ENCODE measurements at regions not wholly inside any gene's neighbourhood (a gene's known extent, or its start where the extent isn't known, plus 50 kb on each side); places are given as distances from the start of the nearest gene placed in this dataset.

GRCh38 chr3:148234536-148234935 is 463.2 kb upstream of the AGTR1 start:
- Histone ChIP-seq H3F3A (ENCODE audit: insufficient read depth, low read length, poor library complexity, severe bottlenecking) (no peaks in the 10 kb centered on the region), H2AFZ (ENCODE audit: low read depth, low read length) (no peak overlapping the region), H3K9ac (ENCODE audit: low read length) (no peak overlapping the region), H3K27me3 (ENCODE audit: insufficient read depth, low read depth, low read length) (no peaks in the 10 kb centered on the region), H3K27ac (ENCODE audit: low read length) (no peak overlapping the region), H3K36me3 (ENCODE audit: insufficient read depth, low read length) (no peaks in the 10 kb centered on the region), H3K9me3 (ENCODE audit: low read length) (no peaks in the 10 kb centered on the region), H3K79me2 (replicated peaks; ENCODE audit: insufficient read depth, low read length) (no peaks in the 10 kb centered on the region), H4K20me1 (ENCODE audit: insufficient read depth) (no peaks in the 10 kb centered on the region), H3K4me3 (ENCODE audit: low read length) (no peak overlapping the region), H3K4me2 (ENCODE audit: low read length) (no peak overlapping the region), H3K9me2 (ENCODE audit: insufficient read depth, low read length) (no peaks in the 10 kb centered on the region)
- no peak for TF ChIP-seq EP300 (conservative IDR thresholded peaks at IDR 0.05; ENCODE audit: poor library complexity, severe bottlenecking)
- TF ChIP-seq CTCF (IDR thresholded peaks at IDR 0.05; ENCODE audit: poor library complexity, severe bottlenecking): no peak
- no peak for TF ChIP-seq POLR2AphosphoS5 (IDR thresholded peaks at IDR 0.05)
- no peak for TF ChIP-seq EZH2 (IDR thresholded peaks at IDR 0.05; ENCODE audit: borderline replicate concordance, insufficient read depth, low read length, poor library complexity, severe bottlenecking)
- TF ChIP-seq SMC3 (conservative IDR thresholded peaks at IDR 0.05; ENCODE audit: poor library complexity): no peak
- no peak for TF ChIP-seq RAD21 (conservative IDR thresholded peaks at IDR 0.05)
- no peak for TF ChIP-seq MXI1 (conservative IDR thresholded peaks at IDR 0.05; ENCODE audit: poor library complexity, severe bottlenecking)
- no peak for TF ChIP-seq TAF1 (IDR thresholded peaks at IDR 0.05; ENCODE audit: low read depth)
- TF ChIP-seq REST (IDR thresholded peaks at IDR 0.05; ENCODE audit: borderline replicate concordance): no peak

GRCh38 chr3:148235566-148235965 is 462.1 kb upstream of the AGTR1 start:
- no peak overlapping the region for H3K4me2 ChIP-seq (ENCODE audit: low read length)
- H3K27me3 ChIP-seq (ENCODE audit: insufficient read depth, low read depth, low read length): no peaks in the 10 kb centered on the region
- H3K4me3 ChIP-seq (ENCODE audit: low read length): no peak overlapping the region
- H3K9ac ChIP-seq (ENCODE audit: low read length): no peak overlapping the region
- H3K9me3 ChIP-seq (ENCODE audit: low read length): no peaks in the 10 kb centered on the region
- H3K9me2 ChIP-seq (ENCODE audit: insufficient read depth, low read length): no peaks in the 10 kb centered on the region
- H3K27ac ChIP-seq (ENCODE audit: low read length): no peak overlapping the region
- TF ChIP-seq CTCF (IDR thresholded peaks at IDR 0.05; ENCODE audit: poor library complexity, severe bottlenecking): no peak
- no peak for TF ChIP-seq EZH2 (IDR thresholded peaks at IDR 0.05; ENCODE audit: borderline replicate concordance, insufficient read depth, low read length, poor library complexity, severe bottlenecking)
- no peak for TF ChIP-seq RAD21 (conservative IDR thresholded peaks at IDR 0.05)
- no peak for TF ChIP-seq SMC3 (conservative IDR thresholded peaks at IDR 0.05; ENCODE audit: poor library complexity)
- H3K79me2 ChIP-seq (replicated peaks; ENCODE audit: insufficient read depth, low read length): no peaks in the 10 kb centered on the region
- H4K20me1 ChIP-seq (ENCODE audit: insufficient read depth): no peaks in the 10 kb centered on the region
- no peaks in the 10 kb centered on the region for H3K36me3 ChIP-seq (ENCODE audit: insufficient read depth, low read length)
- H2AFZ ChIP-seq (ENCODE audit: low read depth, low read length): no peak overlapping the region
- H3F3A ChIP-seq (ENCODE audit: insufficient read depth, low read length, poor library complexity, severe bottlenecking): no peaks in the 10 kb centered on the region
